ENCODE measurements at regions not wholly inside any gene's neighbourhood (a gene's known extent, or its start where the extent isn't known, plus 50 kb on each side); places are given as distances from the start of the nearest gene placed in this dataset.

GRCh38 chr10:109105725-109106124 lies 817.6 kb downstream of the XPNPEP1 start:
- Histone ChIP-seq H3K27me3 (ENCODE audit: insufficient read depth, low read depth, low read length) (no peaks in the 10 kb centered on the region), H3K9me2 (ENCODE audit: insufficient read depth, low read length) (no peaks in the 10 kb centered on the region), H3K27ac (ENCODE audit: low read length) (no peak overlapping the region), H3K4me2 (ENCODE audit: low read length) (no peak overlapping the region), H2AFZ (ENCODE audit: low read depth, low read length) (no peak overlapping the region), H3K4me3 (ENCODE audit: low read length) (no peak overlapping the region), H3F3A (ENCODE audit: insufficient read depth, low read length, poor library complexity, severe bottlenecking) (no peaks in the 10 kb centered on the region), H3K36me3 (ENCODE audit: insufficient read depth, low read length) (no peaks in the 10 kb centered on the region), H3K79me2 (replicated peaks; ENCODE audit: insufficient read depth, low read length) (no peaks in the 10 kb centered on the region), H4K20me1 (ENCODE audit: insufficient read depth) (no peaks in the 10 kb centered on the region), H3K9ac (ENCODE audit: low read length) (no peak overlapping the region), H3K9me3 (ENCODE audit: low read length) (no peaks in the 10 kb centered on the region)
- TF ChIP-seq EP300 (conservative IDR thresholded peaks at IDR 0.05; ENCODE audit: poor library complexity, severe bottlenecking) (peak; percentile 23), POLR2AphosphoS5 (IDR thresholded peaks at IDR 0.05) (no peak)

GRCh38 chr10:109104806-109105205 lies 818.5 kb downstream of the XPNPEP1 start:
- no peak overlapping the region for H3K4me3 ChIP-seq (ENCODE audit: low read length)
- H3K4me2 ChIP-seq (ENCODE audit: low read length): no peak overlapping the region
- H3K9ac ChIP-seq (ENCODE audit: low read length): no peak overlapping the region
- H3K9me3 ChIP-seq (ENCODE audit: low read length): no peaks in the 10 kb centered on the region
- H3K79me2 ChIP-seq (replicated peaks; ENCODE audit: insufficient read depth, low read length): no peaks in the 10 kb centered on the region
- H3K36me3 ChIP-seq (ENCODE audit: insufficient read depth, low read length): no peaks in the 10 kb centered on the region
- H4K20me1 ChIP-seq (ENCODE audit: insufficient read depth): no peaks in the 10 kb centered on the region
- H3K27me3 ChIP-seq (ENCODE audit: insufficient read depth, low read depth, low read length): no peaks in the 10 kb centered on the region
- no peaks in the 10 kb centered on the region for H3K9me2 ChIP-seq (ENCODE audit: insufficient read depth, low read length)
- no peaks in the 10 kb centered on the region for H3F3A ChIP-seq (ENCODE audit: insufficient read depth, low read length, poor library complexity, severe bottlenecking)
- TF ChIP-seq TAF1 (IDR thresholded peaks at IDR 0.05; ENCODE audit: low read depth): no peak
- no peak for TF ChIP-seq EP300 (conservative IDR thresholded peaks at IDR 0.05; ENCODE audit: poor library complexity, severe bottlenecking)
- no peak for TF ChIP-seq POLR2AphosphoS5 (IDR thresholded peaks at IDR 0.05)
- TF ChIP-seq REST (IDR thresholded peaks at IDR 0.05; ENCODE audit: borderline replicate concordance): no peak
- no peak for TF ChIP-seq SMC3 (conservative IDR thresholded peaks at IDR 0.05; ENCODE audit: poor library complexity)
- no peak for TF ChIP-seq MXI1 (conservative IDR thresholded peaks at IDR 0.05; ENCODE audit: poor library complexity, severe bottlenecking)
- no peak for TF ChIP-seq RAD21 (conservative IDR thresholded peaks at IDR 0.05)
- no peak for TF ChIP-seq EZH2 (IDR thresholded peaks at IDR 0.05; ENCODE audit: borderline replicate concordance, insufficient read depth, low read length, poor library complexity, severe bottlenecking)
- no peak overlapping the region for H2AFZ ChIP-seq (ENCODE audit: low read depth, low read length)
- H3K27ac ChIP-seq (ENCODE audit: low read length): no peak overlapping the region

- H3K79me2 ChIP-seq (replicated peaks; ENCODE audit: insufficient read depth, low read length): no peaks in the 10 kb centered on the region
- no peaks in the 10 kb centered on the region for H3F3A ChIP-seq (ENCODE audit: insufficient read depth, low read length, poor library complexity, severe bottlenecking)
- no peaks in the 10 kb centered on the region for H3K27me3 ChIP-seq (ENCODE audit: insufficient read depth, low read depth, low read length)
- no peak overlapping the region for H2AFZ ChIP-seq (ENCODE audit: low read depth, low read length)
- no peak overlapping the region for H3K4me3 ChIP-seq (ENCODE audit: low read length)
- H3K9me2 ChIP-seq (ENCODE audit: insufficient read depth, low read length): no peaks in the 10 kb centered on the region
- H3K36me3 ChIP-seq (ENCODE audit: insufficient read depth, low read length): no peaks in the 10 kb centered on the region
- no peaks in the 10 kb centered on the region for H4K20me1 ChIP-seq (ENCODE audit: insufficient read depth)
- H3K4me2 ChIP-seq (ENCODE audit: low read length): no peak overlapping the region
- H3K9ac ChIP-seq (ENCODE audit: low read length): no peak overlapping the region
- no peak overlapping the region for H3K27ac ChIP-seq (ENCODE audit: low read length)
- H3K9me3 ChIP-seq (ENCODE audit: low read length): no peaks in the 10 kb centered on the region
- TF ChIP-seq EP300 (conservative IDR thresholded peaks at IDR 0.05; ENCODE audit: poor library complexity, severe bottlenecking): no peak
- TF ChIP-seq REST (IDR thresholded peaks at IDR 0.05; ENCODE audit: borderline replicate concordance): no peak
- TF ChIP-seq SMC3 (conservative IDR thresholded peaks at IDR 0.05; ENCODE audit: poor library complexity): no peak
- TF ChIP-seq POLR2AphosphoS5 (IDR thresholded peaks at IDR 0.05): no peak
- TF ChIP-seq RAD21 (conservative IDR thresholded peaks at IDR 0.05): no peak
- no peak for TF ChIP-seq TAF1 (IDR thresholded peaks at IDR 0.05; ENCODE audit: low read depth)
- TF ChIP-seq MXI1 (conservative IDR thresholded peaks at IDR 0.05; ENCODE audit: poor library complexity, severe bottlenecking): no peak
- no peak for TF ChIP-seq CTCF (IDR thresholded peaks at IDR 0.05; ENCODE audit: poor library complexity, severe bottlenecking)
- no peak for TF ChIP-seq EZH2 (IDR thresholded peaks at IDR 0.05; ENCODE audit: borderline replicate concordance, insufficient read depth, low read length, poor library complexity, severe bottlenecking)
These were observed 820.0 kb downstream of the XPNPEP1 start for GRCh38 chr10:109103278-109103677.
